SH-SY5Y (cell line): ENCODE measurements at regions not wholly inside any gene's neighbourhood (a gene's known extent, or its start where the extent isn't known, plus 50 kb on each side); places are given as distances from the start of the nearest gene placed in this dataset.

Experiments used
- GATA2 ChIP-seq: IDR thresholded peaks from 2 replicates; pipeline ENCODE4 v1.6.1; 2011; ENCODE audit warnings: mild to moderate bottlenecking, low read depth, low read length
- GATA3 ChIP-seq: IDR thresholded peaks from 2 replicates; pipeline ENCODE4 v1.6.1; 2011; ENCODE audit warnings: low read depth, mild to moderate bottlenecking, low read length, moderate library complexity

GRCh38 chr10:15430969-15431771 is 60.1 kb upstream of the FAM171A1 start:
- TF ChIP-seq GATA2 (no peak), GATA3 (no peak)
